Astrocyte of the spinal cord (primary cell): ENCODE measurements at regions not wholly inside any gene's neighbourhood (a gene's known extent, or its start where the extent isn't known, plus 50 kb on each side); places are given as distances from the start of the nearest gene placed in this dataset.
"Not testable (repeated sequence)": the region's sequence is repeated elsewhere in the genome, so short reads cannot be mapped to it uniquely, and the experiment has no call there.

Experiments used
- DNase-seq: peaks from one replicate; pipeline ENCODE4 v3.0.0; 2011; ENCODE audit warnings: low read depth, low spot score
- H3K4me3 ChIP-seq: 2 replicates; pipeline ENCODE4 v1.5.1; 2011; ENCODE audit warnings: low read depth, mild to moderate bottlenecking, low read length, moderate library complexity
- CTCF ChIP-seq: IDR thresholded peaks from 2 replicates; pipeline ENCODE4 v1.5.1; 2012; ENCODE audit warnings: low read depth, mild to moderate bottlenecking, low read length, inconsistent platforms
- in situ Hi-C: cut with HindIII; loops from 2 replicates; pipeline ENCODE4 v1.10.0; 2017; ENCODE audit warnings: low sequenced_read_pairs

DNA sequence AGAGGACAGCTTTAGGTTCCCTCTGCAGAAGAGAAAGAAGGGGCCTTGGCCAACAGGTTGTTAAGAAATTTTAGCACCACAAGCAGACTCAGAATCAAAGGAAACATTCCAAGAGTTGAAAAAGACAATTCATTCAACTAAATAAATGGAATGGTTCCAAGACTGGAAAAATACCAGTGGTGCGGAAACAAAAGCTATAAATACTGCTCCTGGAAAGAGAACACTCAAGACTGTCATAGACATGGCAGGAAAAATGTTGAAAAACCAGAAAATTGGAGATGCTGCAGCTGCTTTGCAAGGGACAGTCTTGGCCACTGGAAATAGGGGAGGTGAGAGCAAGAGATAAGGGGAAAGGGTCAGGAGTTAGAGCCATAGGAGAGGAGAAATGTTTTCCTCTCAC, 312.7 kb upstream of the CYRIA start:
- in situ Hi-C loops: no loop called here
- no peak for TF ChIP-seq CTCF
- H3K4me3 ChIP-seq: no peak overlapping the region
- DNase-seq: peak; percentile 25

DNA sequence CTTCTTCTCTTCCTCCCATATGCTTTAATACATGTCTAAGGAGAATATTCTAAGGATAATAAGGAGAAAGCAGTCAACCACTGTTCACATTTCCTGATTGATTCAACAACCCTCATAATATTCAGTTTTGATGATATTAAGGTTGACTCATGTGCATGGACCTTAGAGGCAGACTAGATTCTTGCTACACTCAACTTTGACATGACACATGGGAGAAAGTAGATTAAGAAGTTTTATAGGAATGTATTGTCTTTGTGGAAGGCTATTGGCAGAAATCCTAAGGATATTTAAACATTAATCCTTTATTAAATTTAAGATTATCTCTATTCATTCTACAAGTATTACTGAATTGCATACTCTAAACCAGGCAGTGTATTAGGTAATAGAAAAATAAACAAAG, 309.1 kb upstream of the CYRIA start:
- no peak for DNase-seq
- in situ Hi-C loops: no loop called here
- no peak for TF ChIP-seq CTCF
- H3K4me3 ChIP-seq: no peak overlapping the region

DNA sequence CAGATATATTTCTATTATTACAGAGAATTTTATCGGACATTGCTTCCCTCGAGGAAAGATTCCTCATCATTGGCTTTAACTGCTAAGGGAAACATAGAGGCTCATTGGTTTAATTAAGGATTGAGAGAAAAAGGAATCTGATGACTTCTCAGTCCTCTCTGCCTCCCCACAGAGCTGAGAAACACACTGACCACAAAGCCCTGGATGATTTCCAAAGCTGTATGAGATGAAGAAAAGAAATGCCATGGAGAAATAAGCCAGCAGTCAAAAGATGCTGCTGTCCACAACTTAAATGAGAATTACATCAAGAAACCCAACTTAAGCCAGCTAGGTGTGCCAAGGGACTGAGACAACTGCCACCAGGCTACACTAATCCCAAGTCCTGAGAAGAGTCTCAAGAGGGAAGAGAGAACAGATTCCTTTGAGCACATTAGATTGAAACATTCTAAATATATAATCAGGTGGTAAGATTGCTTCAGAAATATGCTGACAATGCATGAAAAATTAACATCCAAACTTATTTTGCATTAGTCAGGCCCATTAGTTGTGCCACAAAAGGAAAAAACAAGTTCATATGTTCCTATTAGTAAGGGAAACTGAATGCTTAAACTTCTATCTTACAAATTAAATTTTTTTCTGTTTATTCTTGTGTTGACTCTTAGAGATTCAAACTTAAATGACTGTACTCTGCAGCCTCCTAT, 308.1 kb upstream of the CYRIA start:
- peak; percentile 82 for DNase-seq
- H3K4me3 ChIP-seq: no peak overlapping the region
- no peak for TF ChIP-seq CTCF
- in situ Hi-C loops: no loop called here

DNA sequence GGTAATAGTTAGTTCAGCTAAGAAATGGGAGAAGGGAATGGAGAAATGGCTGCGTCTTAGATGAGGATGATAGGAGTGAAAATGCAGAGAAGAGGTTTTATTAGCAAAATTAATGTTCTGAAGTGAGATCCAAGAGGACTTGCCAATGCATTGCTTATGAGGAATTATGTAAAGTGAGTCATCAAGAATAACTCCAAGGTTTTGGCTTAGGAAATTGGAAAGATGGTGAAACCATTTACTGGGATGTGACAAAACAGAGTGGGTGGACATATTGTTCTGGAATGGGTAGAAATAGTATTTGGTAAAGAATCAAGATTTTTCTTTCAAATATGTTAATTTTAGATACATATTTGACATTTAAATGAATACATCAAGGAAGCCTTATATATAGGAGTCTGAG, 306.6 kb upstream of the CYRIA start:
- in situ Hi-C loops: no loop called here
- no peak overlapping the region for H3K4me3 ChIP-seq
- DNase-seq: peak; percentile 26

DNA sequence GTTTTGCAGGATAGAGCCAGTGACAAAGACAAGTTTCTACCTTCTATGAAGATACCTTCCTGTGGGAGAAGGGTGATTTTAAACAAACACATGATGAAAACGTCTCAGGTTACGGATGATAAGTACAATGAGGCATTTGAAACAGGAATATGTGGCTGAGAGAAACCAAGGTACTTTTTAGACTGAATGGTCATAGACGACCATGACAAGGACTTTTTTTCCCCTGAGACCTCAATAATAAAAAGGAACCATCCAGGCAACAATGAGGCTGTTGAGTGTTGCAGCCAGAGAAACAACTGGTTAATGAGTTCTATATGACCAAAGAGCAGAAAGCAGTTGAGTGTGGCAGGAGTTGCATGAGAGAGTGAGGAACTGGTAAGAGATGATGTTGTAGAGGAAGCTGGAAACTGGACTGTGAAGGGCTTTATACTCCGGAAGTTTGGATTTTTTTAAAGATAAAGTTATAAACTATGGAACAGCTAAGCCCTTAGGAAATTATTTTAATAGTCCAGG, 306.1 kb upstream of the CYRIA start:
- H3K4me3 ChIP-seq: no peak overlapping the region
- no peak for DNase-seq
- TF ChIP-seq CTCF: no peak
- in situ Hi-C loops: no loop called here

More for the DNA sequence above, 306.6 kb upstream of the CYRIA start:
- no peak for TF ChIP-seq CTCF

DNA sequence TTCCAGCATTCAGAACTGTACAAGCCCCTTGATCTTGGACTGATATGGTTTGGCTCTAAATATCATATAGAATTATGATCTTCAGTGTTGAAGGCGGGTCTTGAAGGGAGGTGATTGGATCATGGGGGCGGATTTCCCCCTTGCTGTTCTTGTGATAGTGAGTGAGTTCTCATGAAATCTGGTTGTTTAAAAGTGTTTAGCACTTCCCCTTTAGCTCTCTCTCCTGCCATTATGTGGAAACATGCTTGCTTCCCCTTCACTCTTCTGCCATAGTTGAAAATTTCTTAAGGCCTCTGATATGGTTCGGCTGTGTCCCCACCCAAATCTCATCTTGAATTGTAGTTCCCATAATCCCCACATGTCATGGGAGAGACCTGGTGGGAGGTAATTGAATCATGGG, 305.3 kb upstream of the CYRIA start:
- H3K4me3 ChIP-seq, in situ Hi-C loops: not testable (repeated sequence)

DNA sequence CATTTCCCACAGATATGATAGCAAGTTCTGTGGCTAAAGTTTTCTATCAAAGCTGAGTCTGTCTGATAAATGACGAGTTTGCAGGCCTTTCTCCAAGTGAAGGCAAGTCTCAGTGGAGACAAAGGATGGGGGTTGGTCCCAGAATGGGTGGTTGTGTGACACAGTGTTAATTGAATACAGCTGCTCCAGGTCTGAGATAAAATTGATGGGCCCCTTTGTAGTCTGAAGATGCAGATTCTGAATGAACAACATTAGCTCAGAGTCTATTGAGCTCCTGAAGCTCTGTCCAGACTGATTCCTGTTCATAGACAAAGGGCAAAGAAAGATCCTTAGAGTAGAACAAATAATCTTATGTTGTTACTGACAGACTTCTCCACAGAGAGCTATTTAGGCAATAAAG, 296.9 kb upstream of the CYRIA start:
- no peak for TF ChIP-seq CTCF
- in situ Hi-C loops: no loop called here
- DNase-seq: no peak
- H3K4me3 ChIP-seq: no peak overlapping the region

More for the DNA sequence above, 305.3 kb upstream of the CYRIA start:
- not testable (repeated sequence) for DNase-seq
